Activated CD8-positive, alpha-beta T cell treated with anti-CD3 and anti-CD28 coated beads, Interleukin-2, amount 10 ng/mL, durations not matched to agents 7 days and 5 days (primary cell): ENCODE measurements at regions not wholly inside any gene's neighbourhood (a gene's known extent, or its start where the extent isn't known, plus 50 kb on each side); places are given as distances from the start of the nearest gene placed in this dataset.
"Not testable (repeated sequence)": the region's sequence is repeated elsewhere in the genome, so short reads cannot be mapped to it uniquely, and the experiment has no call there.

Experiments
- ATAC-seq: fragments of 150-1000 bp; cut with Tn5 transposase; one replicate; pipeline ENCODE4 v1.10.0; 2021; ENCODE audit warnings: moderate library complexity
- CTCF ChIA-PET: fragments of 350-600 bp; sonication (Branson Sonifier 250); formaldehyde crosslinking; loops from one replicate; lab custom pipeline; 2021; ENCODE audit warnings: antibody characterized with exemption; lab: Charles Lee
- POLR2A ChIA-PET: fragments of 350-600 bp; sonication (Branson Sonifier 250); formaldehyde crosslinking; loops from one replicate; lab custom pipeline; 2021; ENCODE audit warnings: antibody characterized with exemption; lab: Charles Lee
- DNase-seq: peaks from one replicate; pipeline ENCODE4 v3.0.0-alpha.2; 2020
- H3K27ac Mint-ChIP-seq: one replicate; pipeline ENCODE4 v1.8.0; 2021; ENCODE audit warnings: mild to moderate bottlenecking, mixed read lengths
- H3K27me3 Mint-ChIP-seq: one replicate; pipeline ENCODE4 v1.8.0; 2021; ENCODE audit warnings: low read depth, mixed read lengths
- H3K36me3 Mint-ChIP-seq: one replicate; pipeline ENCODE4 v1.8.0; 2021; ENCODE audit warnings: low read depth, mixed read lengths
- H3K4me1 Mint-ChIP-seq: one replicate; pipeline ENCODE4 v1.8.0; 2021; ENCODE audit warnings: low read depth, mixed read lengths
- H3K4me3 Mint-ChIP-seq: one replicate; pipeline ENCODE4 v1.8.0; 2021; ENCODE audit warnings: mild to moderate bottlenecking, mixed read lengths
- H3K9me3 Mint-ChIP-seq: one replicate; pipeline ENCODE4 v1.8.0; 2022; ENCODE audit warnings: mixed read lengths; ENCODE audit not compliant: insufficient read depth

DNA sequence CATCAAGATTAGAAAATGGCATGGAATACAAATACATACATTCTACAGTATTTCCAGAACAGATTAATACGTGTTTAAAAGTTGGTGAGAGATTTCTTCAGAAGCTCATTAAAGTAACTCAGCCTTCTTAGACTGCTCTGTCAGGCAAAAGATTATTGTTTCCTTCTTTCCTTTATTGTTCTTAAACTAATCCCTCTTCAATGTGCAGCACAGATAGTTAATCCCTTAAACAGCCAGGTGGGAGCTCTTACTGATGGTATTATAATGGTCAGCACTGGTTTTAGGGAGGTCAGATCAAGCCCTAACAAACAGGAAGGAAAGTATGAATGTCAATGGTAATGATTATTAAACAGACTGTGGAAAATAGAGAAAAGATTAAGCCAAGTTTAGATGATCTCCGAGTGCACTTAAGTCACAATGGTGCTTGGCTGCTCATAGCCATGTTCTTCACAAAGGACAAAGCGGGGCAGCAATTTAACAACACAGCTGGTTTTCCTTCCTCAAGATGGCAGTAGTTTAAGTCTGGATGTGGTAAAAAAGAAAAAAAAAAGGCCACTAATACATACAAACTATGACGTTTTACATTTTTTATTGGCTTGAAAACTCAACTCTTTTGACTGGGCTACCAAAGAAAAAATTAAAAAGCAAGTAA is 992.6 kb downstream of the PCDH9 start:
- peaks cover 4% of the 10 kb centered on the region for H3K9me3 Mint-ChIP-seq

DNA sequence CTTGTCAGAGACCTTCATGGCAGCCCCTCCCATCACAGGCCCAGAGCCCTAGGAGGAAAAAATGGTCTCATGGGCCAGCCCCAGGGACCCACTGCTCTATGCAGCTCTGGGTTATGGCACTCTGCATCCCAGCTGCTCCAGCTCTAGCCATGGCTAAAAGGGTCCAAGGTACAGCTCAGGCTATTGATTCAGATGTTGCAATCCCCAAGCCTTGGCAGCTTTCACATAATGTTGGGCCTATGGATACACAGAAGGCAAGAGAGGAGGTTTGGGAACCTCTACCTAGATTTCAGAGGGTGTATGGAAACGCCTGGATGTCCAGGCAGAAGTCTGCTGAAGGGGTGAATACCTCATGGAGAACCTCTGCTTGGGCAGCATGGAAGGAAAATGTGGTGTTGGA is 996.0 kb downstream of the PCDH9 start:
- H3K4me3 Mint-ChIP-seq = no peak overlapping the region
- no peaks in the 10 kb centered on the region for H3K36me3 Mint-ChIP-seq
- ChIA-PET CTCF (no interaction called here), POLR2A (no interaction called here)
- DNase-seq (no peak), ATAC-seq (no peak)
- no peak overlapping the region for H3K27ac Mint-ChIP-seq
- H3K4me1 Mint-ChIP-seq = no peaks in the 10 kb centered on the region
- H3K9me3 Mint-ChIP-seq = peaks cover 9% of the 10 kb centered on the region
- no peaks in the 10 kb centered on the region for H3K27me3 Mint-ChIP-seq

More for the DNA sequence above, 992.6 kb downstream of the PCDH9 start:
- DNase-seq (no peak), ATAC-seq (no peak)
- Mint-ChIP-seq H3K4me1 (no peaks in the 10 kb centered on the region), H3K36me3 (no peaks in the 10 kb centered on the region), H3K27me3 (no peaks in the 10 kb centered on the region), H3K4me3 (no peak overlapping the region), H3K27ac (no peak overlapping the region)
- ChIA-PET CTCF (no interaction called here), POLR2A (no interaction called here)

- H3K4me3 Mint-ChIP-seq, H3K9me3 Mint-ChIP-seq, POLR2A ChIA-PET, H3K27me3 Mint-ChIP-seq, ATAC-seq, H3K36me3 Mint-ChIP-seq, DNase-seq, H3K4me1 Mint-ChIP-seq, H3K27ac Mint-ChIP-seq, CTCF ChIA-PET: not testable (repeated sequence)
Measured at GRCh38 chr13:66231958-66232357, 998.2 kb downstream of the PCDH9 start.

- H3K36me3 Mint-ChIP-seq = no peaks in the 10 kb centered on the region
- no peak overlapping the region for H3K4me3 Mint-ChIP-seq
- no peaks in the 10 kb centered on the region for H3K4me1 Mint-ChIP-seq
- H3K27me3 Mint-ChIP-seq = no peaks in the 10 kb centered on the region
- H3K27ac Mint-ChIP-seq = no peak overlapping the region
- peaks cover 5% of the 10 kb centered on the region for H3K9me3 Mint-ChIP-seq
- POLR2A ChIA-PET = no interaction called here
- ATAC-seq = no peak
- CTCF ChIA-PET = no interaction called here
- no peak for DNase-seq
Measured at GRCh38 chr13:66225072-66225471, 1005.1 kb downstream of the PCDH9 start.

DNA sequence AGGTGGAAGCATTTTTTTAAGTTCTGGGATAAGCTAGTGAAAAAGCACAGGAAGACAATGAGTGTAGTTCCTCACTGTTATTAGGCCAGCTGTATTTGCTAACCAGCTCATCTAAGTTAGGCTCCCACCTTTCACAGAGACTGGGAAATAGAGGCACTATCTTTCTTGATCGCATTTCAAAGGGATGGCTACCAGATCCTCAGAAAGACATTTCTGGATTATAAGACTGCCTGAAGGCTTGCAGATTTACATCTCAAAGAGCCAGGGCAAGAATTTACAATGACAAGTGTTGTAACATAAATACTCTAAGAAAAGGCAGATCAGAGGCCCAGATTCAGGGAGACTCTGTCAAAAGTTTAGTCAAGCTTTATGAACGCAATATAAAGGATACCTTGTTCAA is 1005.5 kb downstream of the PCDH9 start:
- no peaks in the 10 kb centered on the region for H3K27me3 Mint-ChIP-seq
- CTCF ChIA-PET = no interaction called here

DNA sequence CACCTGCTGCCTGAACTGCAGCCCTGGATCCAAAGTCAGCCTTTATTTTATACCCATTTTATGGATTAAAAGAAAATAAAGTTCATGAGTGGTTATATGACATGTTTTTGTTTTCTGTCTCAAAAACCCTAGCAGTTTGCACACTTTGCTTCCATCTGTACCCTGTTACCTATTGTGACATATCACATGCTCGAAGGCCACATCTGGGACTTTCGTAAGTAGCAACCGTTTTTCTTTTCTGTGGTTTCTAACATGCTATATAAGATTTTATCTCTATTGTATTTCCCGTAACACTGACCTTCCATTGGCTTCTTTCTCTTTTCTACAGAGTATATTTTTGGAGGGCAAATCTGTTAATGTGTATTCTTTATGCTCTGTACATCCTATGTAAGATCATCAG is 1007.2 kb downstream of the PCDH9 start:
- Mint-ChIP-seq H3K4me1 (no peaks in the 10 kb centered on the region), H3K27ac (no peak overlapping the region), H3K36me3 (no peaks in the 10 kb centered on the region), H3K9me3 (no peaks in the 10 kb centered on the region), H3K4me3 (no peak overlapping the region), H3K27me3 (no peaks in the 10 kb centered on the region)
- CTCF ChIA-PET = no interaction called here
- POLR2A ChIA-PET = no interaction called here
- no peak for ATAC-seq
- DNase-seq = no peak

More for the DNA sequence above, 1005.5 kb downstream of the PCDH9 start:
- H3K4me3 Mint-ChIP-seq = no peak overlapping the region
- ATAC-seq (no peak), DNase-seq (no peak)
- no peak overlapping the region for H3K27ac Mint-ChIP-seq
- POLR2A ChIA-PET = no interaction called here
- H3K9me3 Mint-ChIP-seq = peaks cover under 1% of the 10 kb centered on the region
- H3K36me3 Mint-ChIP-seq = no peaks in the 10 kb centered on the region
- H3K4me1 Mint-ChIP-seq = no peaks in the 10 kb centered on the region

DNA sequence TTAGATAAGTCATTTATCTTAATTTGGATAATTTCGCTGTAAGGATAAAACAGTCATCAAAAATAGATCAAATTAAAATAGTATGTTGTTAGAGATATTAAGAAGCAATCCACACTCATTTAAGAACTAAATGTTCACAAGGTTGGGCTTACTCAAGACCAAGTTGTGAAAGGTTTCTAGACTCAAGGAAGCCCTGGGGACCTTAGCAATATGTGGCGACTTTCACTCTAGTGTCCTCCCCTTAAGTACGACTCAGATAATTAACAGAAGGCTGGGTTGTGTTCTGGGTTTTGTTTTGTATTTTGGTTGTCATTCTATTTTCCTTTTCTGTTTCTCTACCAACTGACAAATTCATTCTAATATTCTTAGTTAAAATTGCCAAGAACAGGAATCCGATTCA is 1008.0 kb downstream of the PCDH9 start:
- ATAC-seq = no peak
- POLR2A ChIA-PET = no interaction called here
- H3K27ac Mint-ChIP-seq = no peak overlapping the region

GRCh38 chr13:66219506-66219905 is 1010.6 kb downstream of the PCDH9 start:
- H3K27me3 Mint-ChIP-seq = no peaks in the 10 kb centered on the region
- no peaks in the 10 kb centered on the region for H3K9me3 Mint-ChIP-seq

More for the DNA sequence above, 1008.0 kb downstream of the PCDH9 start:
- CTCF ChIA-PET = no interaction called here
- no peak overlapping the region for H3K4me3 Mint-ChIP-seq
- no peaks in the 10 kb centered on the region for H3K4me1 Mint-ChIP-seq
- no peaks in the 10 kb centered on the region for H3K9me3 Mint-ChIP-seq
- H3K27me3 Mint-ChIP-seq = no peaks in the 10 kb centered on the region
- H3K36me3 Mint-ChIP-seq = no peaks in the 10 kb centered on the region
- DNase-seq = no peak

GRCh38 chr13:66218583-66218982 is 1011.6 kb downstream of the PCDH9 start:
- no peaks in the 10 kb centered on the region for H3K36me3 Mint-ChIP-seq
- H3K9me3 Mint-ChIP-seq = no peaks in the 10 kb centered on the region
- POLR2A ChIA-PET = no interaction called here
- no peak overlapping the region for H3K4me3 Mint-ChIP-seq
- DNase-seq (no peak), ATAC-seq (no peak)
- H3K27me3 Mint-ChIP-seq = no peaks in the 10 kb centered on the region
- CTCF ChIA-PET = no interaction called here
- no peak overlapping the region for H3K27ac Mint-ChIP-seq
- no peaks in the 10 kb centered on the region for H3K4me1 Mint-ChIP-seq

More at GRCh38 chr13:66219506-66219905, 1010.6 kb downstream of the PCDH9 start:
- no peak overlapping the region for H3K4me3 Mint-ChIP-seq
- DNase-seq (no peak), ATAC-seq (no peak)
- H3K36me3 Mint-ChIP-seq = no peaks in the 10 kb centered on the region
- POLR2A ChIA-PET = no interaction called here
- CTCF ChIA-PET = no interaction called here
- no peak overlapping the region for H3K27ac Mint-ChIP-seq
- no peaks in the 10 kb centered on the region for H3K4me1 Mint-ChIP-seq

DNA sequence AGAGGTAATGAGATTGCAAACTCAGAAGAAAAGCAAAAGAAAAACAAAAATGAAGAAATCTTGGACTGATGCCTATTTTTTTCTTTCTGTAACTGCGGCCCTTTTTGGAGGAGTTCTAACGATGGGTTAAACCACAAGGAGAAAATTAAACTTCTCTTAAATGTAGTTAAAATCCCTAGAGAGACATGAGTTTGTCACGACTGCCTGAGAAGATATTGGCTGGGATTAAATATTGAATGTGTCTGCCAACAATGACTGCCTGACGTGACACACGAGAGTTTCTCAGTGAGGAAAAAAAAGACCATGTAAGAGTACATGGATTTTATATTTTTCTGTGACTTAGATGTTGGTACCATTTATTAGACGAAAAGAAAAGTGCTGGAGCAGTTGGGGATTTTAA is 1013.4 kb downstream of the PCDH9 start:
- Mint-ChIP-seq H3K4me1 (no peaks in the 10 kb centered on the region), H3K36me3 (no peaks in the 10 kb centered on the region), H3K9me3 (no peaks in the 10 kb centered on the region), H3K4me3 (no peak overlapping the region), H3K27me3 (no peaks in the 10 kb centered on the region), H3K27ac (no peak overlapping the region)
- no peak for DNase-seq
- no peak for ATAC-seq
- POLR2A ChIA-PET = no interaction called here
- CTCF ChIA-PET = no interaction called here

DNA sequence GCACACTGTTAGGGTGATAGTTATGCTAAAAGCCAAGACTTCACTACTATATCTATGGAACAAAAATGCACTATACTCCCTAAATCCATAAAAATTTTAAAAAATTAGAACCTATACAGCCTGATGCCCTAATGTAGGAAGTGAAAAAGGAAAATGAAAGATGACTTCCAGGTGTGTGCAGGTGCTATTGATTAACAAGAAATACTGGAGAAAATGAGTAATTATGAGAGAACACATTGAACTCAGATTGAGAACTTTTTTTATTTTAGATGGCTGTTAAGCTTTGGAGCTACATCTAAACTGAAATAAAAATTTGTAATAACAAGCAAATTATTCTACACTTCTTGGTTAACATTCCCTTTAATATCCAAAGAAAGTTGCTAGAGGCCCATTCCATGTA is 1015.7 kb downstream of the PCDH9 start:
- Mint-ChIP-seq H3K27me3 (no peaks in the 10 kb centered on the region), H3K36me3 (no peaks in the 10 kb centered on the region), H3K4me3 (no peak overlapping the region), H3K27ac (no peak overlapping the region), H3K4me1 (no peaks in the 10 kb centered on the region), H3K9me3 (no peaks in the 10 kb centered on the region)
- ATAC-seq = no peak
- POLR2A ChIA-PET = no interaction called here
- CTCF ChIA-PET = no interaction called here
- DNase-seq = no peak

DNA sequence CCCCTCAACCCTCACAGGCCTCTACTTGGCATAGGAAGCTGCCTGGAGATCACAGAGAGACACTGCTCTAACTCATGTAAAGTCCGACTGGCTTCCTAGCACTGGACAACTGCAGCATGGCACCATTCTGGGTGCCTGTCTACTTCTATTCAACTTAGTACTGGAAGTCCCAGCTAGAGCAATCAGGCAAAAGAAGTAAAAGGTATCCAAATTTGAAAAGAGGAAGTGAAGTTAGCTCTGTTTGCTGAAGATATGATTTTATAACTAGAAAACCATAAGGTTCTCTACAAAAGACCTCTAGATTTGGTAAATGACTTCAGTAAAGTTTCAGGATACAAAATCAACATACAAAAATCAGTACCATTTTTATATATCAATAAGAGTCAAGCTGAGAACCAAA is 1017.6 kb downstream of the PCDH9 start:
- Mint-ChIP-seq H3K36me3 (no peaks in the 10 kb centered on the region), H3K27ac (no peak overlapping the region), H3K4me3 (no peak overlapping the region), H3K27me3 (no peaks in the 10 kb centered on the region), H3K9me3 (no peaks in the 10 kb centered on the region), H3K4me1 (no peaks in the 10 kb centered on the region)
- DNase-seq = no peak
- ChIA-PET POLR2A (interaction anchor here (0.6 kb wide), 1 partner anchor 568 kb away, joined by 5 read pairs; no protein-coding TSS in a partner anchor), CTCF (no interaction called here)
- ATAC-seq = no peak

DNA sequence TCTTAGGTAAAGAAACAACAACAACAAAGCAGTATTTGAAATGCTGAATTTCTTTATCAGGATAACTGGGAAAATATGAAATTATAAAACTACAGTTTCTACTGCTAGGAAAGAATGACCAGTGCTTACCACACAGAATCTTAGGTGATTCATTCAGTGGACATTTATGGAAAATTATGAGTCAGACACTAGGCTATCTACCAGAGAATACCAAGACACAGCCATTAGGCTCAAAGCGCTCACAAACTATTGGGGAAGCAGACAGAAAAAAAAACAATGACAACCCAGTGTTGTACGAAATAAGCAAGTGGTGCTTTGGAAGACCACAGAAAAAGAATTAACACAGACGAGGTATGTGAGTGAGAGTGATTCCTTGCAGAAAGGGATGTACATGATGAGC is 1019.5 kb downstream of the PCDH9 start:
- no peak for DNase-seq
- no peaks in the 10 kb centered on the region for H3K9me3 Mint-ChIP-seq
- POLR2A ChIA-PET = no interaction called here
- H3K27ac Mint-ChIP-seq = no peak overlapping the region
- CTCF ChIA-PET = no interaction called here
- ATAC-seq = no peak
- H3K36me3 Mint-ChIP-seq = no peaks in the 10 kb centered on the region
- no peaks in the 10 kb centered on the region for H3K27me3 Mint-ChIP-seq
- no peaks in the 10 kb centered on the region for H3K4me1 Mint-ChIP-seq
- no peak overlapping the region for H3K4me3 Mint-ChIP-seq
